CD14-positive monocyte (primary cell): ENCODE measurements at regions not wholly inside any gene's neighbourhood (a gene's known extent, or its start where the extent isn't known, plus 50 kb on each side); places are given as distances from the start of the nearest gene placed in this dataset.

Experiments used
- DNase-seq, 3 donors: peaks; one replicate each; pipeline ENCODE4 v3.0.0-alpha.2; 2011 to 2022
- H2AFZ ChIP-seq: 2 replicates; pipeline ENCODE4 v1.6.0; 2012; ENCODE audit warnings: mild to moderate bottlenecking, low read depth, low read length, inconsistent platforms; ENCODE audit not compliant: insufficient read depth, poor library complexity, severe bottlenecking
- H3K27ac ChIP-seq, 2 donors: 1 replicate in 1 of 2; 2 replicates in 1 of 2; pipeline ENCODE4 v1.5.1; 2012 to 2013; ENCODE audit warnings: low read length in 2 of 2, control low read depth in 1 of 2, inconsistent platforms in 1 of 2, low read depth in 1 of 2, mild to moderate bottlenecking in 1 of 2
- H3K27me3 ChIP-seq, 2 donors: one replicate each; pipeline versions ENCODE4 v1.6.0 to v1.6.1; 2011 to 2013; ENCODE audit warnings: low read length in 2 of 2; ENCODE audit not compliant: control insufficient read depth in 2 of 2, insufficient read depth in 2 of 2
- H3K36me3 ChIP-seq, 2 donors: replicated peaks in 1 of 2; 1 replicate in 1 of 2; 2 replicates in 1 of 2; pipeline versions ENCODE4 v1.5.1 to v1.6.1; 2012 to 2013; ENCODE audit warnings: low read length in 2 of 2, control low read depth in 1 of 2, inconsistent platforms in 1 of 2, mild to moderate bottlenecking in 1 of 2; ENCODE audit not compliant: insufficient read depth in 2 of 2, control insufficient read depth in 1 of 2
- H3K4me1 ChIP-seq, 2 donors: 1 replicate in 1 of 2; 2 replicates in 1 of 2; pipeline versions ENCODE4 v1.5.1 to v1.6.1; 2012 to 2013; ENCODE audit warnings: low read length in 2 of 2, control low read depth in 1 of 2, inconsistent platforms in 1 of 2, mild to moderate bottlenecking in 1 of 2, moderate library complexity in 1 of 2; ENCODE audit not compliant: insufficient read depth in 2 of 2, control insufficient read depth in 1 of 2
- H3K4me2 ChIP-seq: replicated peaks from 2 replicates; pipeline ENCODE3; 2012; ENCODE audit warnings: low read length, moderate library complexity, mild to moderate bottlenecking; ENCODE audit not compliant: poor library complexity, severe bottlenecking; ENCODE audit errors: extremely low read depth
- H3K4me3 ChIP-seq, 3 experiments: fragments of 200-600 bp in 1 of 3; sonication (generic) in 1 of 3; replicated peaks in 1 of 3; 1 replicate in 2 of 3; 2 replicates in 1 of 3; pipeline ENCODE4 v1.5.1; 2011 to 2013; ENCODE audit warnings: low read length in 3 of 3, mild to moderate bottlenecking in 3 of 3, control low read depth in 2 of 3, low read depth in 2 of 3, inconsistent platforms in 1 of 3, moderate library complexity in 1 of 3
- H3K79me2 ChIP-seq: 2 replicates; pipeline ENCODE4 v1.6.0; 2012; ENCODE audit warnings: mild to moderate bottlenecking, control low read depth, inconsistent platforms, low read length, moderate library complexity; ENCODE audit not compliant: insufficient read depth
- H3K9ac ChIP-seq: 2 replicates; pipeline ENCODE4 v1.6.0; 2017; ENCODE audit warnings: low read length, mild to moderate bottlenecking; ENCODE audit not compliant: insufficient read depth, poor library complexity, severe bottlenecking
- H3K9me3 ChIP-seq, 2 donors: replicated peaks in 1 of 2; 1 replicate in 1 of 2; 2 replicates in 1 of 2; pipeline versions ENCODE4 v1.5.1 to v1.6.1; 2012 to 2013; ENCODE audit warnings: low read length in 2 of 2, control low read depth in 1 of 2; ENCODE audit not compliant: control insufficient read depth in 1 of 2, insufficient read depth in 1 of 2
- H4K20me1 ChIP-seq: 2 replicates; pipeline ENCODE4 v1.6.0; 2012; ENCODE audit warnings: mild to moderate bottlenecking, low read length, control low read depth, moderate library complexity; ENCODE audit not compliant: insufficient read depth
- H3K27ac Mint-ChIP-seq, 7 donors: one replicate each; pipeline ENCODE4 v1.8.0; 2020; ENCODE audit warnings: mild to moderate bottlenecking in 7 of 7, mixed read lengths in 7 of 7, moderate library complexity in 6 of 7, inconsistent platforms in 2 of 7
- H3K27me3 Mint-ChIP-seq, 3 donors: one replicate each; pipeline ENCODE4 v1.8.0; 2021 to 2022; ENCODE audit warnings: low read depth in 3 of 3, mild to moderate bottlenecking in 3 of 3, mixed read lengths in 3 of 3, moderate library complexity in 3 of 3, inconsistent platforms in 1 of 3
- H3K36me3 Mint-ChIP-seq, 2 donors: one replicate each; pipeline ENCODE4 v1.8.0; 2020; ENCODE audit warnings: mixed read lengths in 2 of 2, inconsistent platforms in 1 of 2, mild to moderate bottlenecking in 1 of 2
- H3K4me1 Mint-ChIP-seq: one replicate; pipeline ENCODE4 v1.8.0; 2020; ENCODE audit warnings: mild to moderate bottlenecking, mixed read lengths
- H3K4me3 Mint-ChIP-seq, 2 donors: one replicate each; pipeline ENCODE4 v1.8.0; 2020; ENCODE audit warnings: mild to moderate bottlenecking in 2 of 2, mixed read lengths in 2 of 2, moderate library complexity in 1 of 2
- H3K9me3 Mint-ChIP-seq, 7 donors: one replicate each; pipeline ENCODE4 v1.8.0; 2020 to 2022; ENCODE audit warnings: mixed read lengths in 7 of 7, mild to moderate bottlenecking in 6 of 7, moderate library complexity in 6 of 7, inconsistent platforms in 2 of 7
- CTCF ChIP-seq: fragments of 200-600 bp; IDR thresholded peaks from one replicate; pipeline ENCODE4 v1.8.0; 2022; ENCODE audit warnings: antibody characterized with exemption, mild to moderate bottlenecking
- WGBS: methylation state at CpG from one replicate; pipeline ENCODE4 v1.1.5; 2013; ENCODE audit warnings: missing lambda C conversion rate; ENCODE audit not compliant: insufficient coverage; 5-methylcytosine and 5-hydroxymethylcytosine counted together
- intact Hi-C, 2 donors: fragments of 100-400 bp; cut with micrococcal nuclease; formaldehyde crosslinking; loops; one replicate each; pipeline versions ENCODE4 v1.15.0 to v1.15.1; 2023

- peaks cover 0 to 2% (median 1%) of the 10 kb centered on the region in 3 donors for H3K27me3 Mint-ChIP-seq
- WGBS = no CpG with 5 or more reads among the region's 4 CpGs
- H2AFZ ChIP-seq = no peak overlapping the region
Measured at GRCh38 chr5:89064736-89065135, 181.8 kb upstream of the MEF2C start.

GRCh38 chr5:89064054-89064453 is 181.1 kb upstream of the MEF2C start:
- H3K4me3 Mint-ChIP-seq = no peak overlapping the region
- H3K4me3 ChIP-seq = no peak overlapping the region
- intact Hi-C loops = no loop called here
- no peaks in the 10 kb centered on the region for H3K4me1 Mint-ChIP-seq
- H3K79me2 ChIP-seq = no peaks in the 10 kb centered on the region
- no peak overlapping the region for H3K4me2 ChIP-seq
- WGBS = no CpG with 5 or more reads among the region's 1 CpG
- no peaks in the 10 kb centered on the region for H3K4me1 ChIP-seq
- no peak overlapping the region for H3K27ac ChIP-seq
- H2AFZ ChIP-seq = no peak overlapping the region
- DNase-seq = no peak
- no peaks in the 10 kb centered on the region for H3K27me3 ChIP-seq
- peaks cover 0 to 2% (median 1%) of the 10 kb centered on the region in 3 donors for H3K27me3 Mint-ChIP-seq
- no peaks in the 10 kb centered on the region for H3K36me3 Mint-ChIP-seq
- H3K9me3 ChIP-seq = no peaks in the 10 kb centered on the region
- H3K36me3 ChIP-seq = no peaks in the 10 kb centered on the region
- TF ChIP-seq CTCF = no peak
- H3K9ac ChIP-seq = no peak overlapping the region
- no peaks in the 10 kb centered on the region for H4K20me1 ChIP-seq
- no peak overlapping the region for H3K27ac Mint-ChIP-seq
- peaks cover 0 to 2% (median 0%) of the 10 kb centered on the region in 7 donors for H3K9me3 Mint-ChIP-seq

More at GRCh38 chr5:89064736-89065135, 181.8 kb upstream of the MEF2C start:
- Mint-ChIP-seq H3K9me3 (peaks cover 0 to 2% (median 0%) of the 10 kb centered on the region in 7 donors), H3K4me1 (no peaks in the 10 kb centered on the region), H3K4me3 (no peak overlapping the region), H3K27ac (no peak overlapping the region), H3K36me3 (no peaks in the 10 kb centered on the region)
- no peaks in the 10 kb centered on the region for H3K9me3 ChIP-seq
- TF ChIP-seq CTCF = no peak
- no peaks in the 10 kb centered on the region for H3K4me1 ChIP-seq
- H3K4me2 ChIP-seq = no peak overlapping the region
- no peaks in the 10 kb centered on the region for H3K79me2 ChIP-seq
- H3K4me3 ChIP-seq = no peak overlapping the region
- no peak overlapping the region for H3K27ac ChIP-seq
- no peaks in the 10 kb centered on the region for H4K20me1 ChIP-seq
- no peak overlapping the region for H3K9ac ChIP-seq
- intact Hi-C loops = no loop called here
- H3K27me3 ChIP-seq = no peaks in the 10 kb centered on the region
- H3K36me3 ChIP-seq = no peaks in the 10 kb centered on the region
- no peak for DNase-seq
